DMS53 treated with DMSO at 0.1 percent for 48 hours (cell line): ENCODE measurements at regions not wholly inside any gene's neighbourhood (a gene's known extent, or its start where the extent isn't known, plus 50 kb on each side); places are given as distances from the start of the nearest gene placed in this dataset.

Experiments
- DNase-seq: peaks from one replicate; lab custom pipeline; 2025; ENCODE audit not compliant: unreplicated experiment; lab: John Stamatoyannopoulos, UW

GRCh38 chr2:181114021-181114420 is 133.6 kb downstream of the UBE2E3 start:
- no peak for DNase-seq

- no peak for DNase-seq
These were observed 135.9 kb downstream of the UBE2E3 start for GRCh38 chr2:181116261-181116660.

- no peak for DNase-seq
These were observed 137.0 kb downstream of the UBE2E3 start for GRCh38 chr2:181117206-181117925.

GRCh38 chr2:181120625-181121024 is 140.2 kb downstream of the UBE2E3 start:
- no peak for DNase-seq

GRCh38 chr2:181121996-181122395 is 141.6 kb downstream of the UBE2E3 start:
- no peak for DNase-seq

GRCh38 chr2:181122601-181123000 is 142.2 kb downstream of the UBE2E3 start:
- no peak for DNase-seq

GRCh38 chr2:181123798-181124231 is 143.4 kb downstream of the UBE2E3 start:
- peak; percentile 14 for DNase-seq

GRCh38 chr2:181124497-181124896 is 144.1 kb downstream of the UBE2E3 start:
- no peak for DNase-seq

GRCh38 chr2:181125359-181125758 is 145.0 kb downstream of the UBE2E3 start:
- no peak for DNase-seq

- no peak for DNase-seq
These were observed 146.0 kb downstream of the UBE2E3 start for GRCh38 chr2:181126311-181126868.

GRCh38 chr2:181128199-181128598 is 147.8 kb downstream of the UBE2E3 start:
- DNase-seq, result no peak

GRCh38 chr2:181129364-181130056 is 149.1 kb downstream of the UBE2E3 start:
- DNase-seq, result no peak

- DNase-seq, result no peak
These were observed 150.3 kb downstream of the UBE2E3 start for GRCh38 chr2:181130686-181131085.

GRCh38 chr2:181131584-181131983 is 151.2 kb downstream of the UBE2E3 start:
- no peak for DNase-seq

- DNase-seq, result no peak
These were observed 158.4 kb downstream of the UBE2E3 start for GRCh38 chr2:181138816-181139215.

GRCh38 chr2:181139831-181140230 is 159.4 kb downstream of the UBE2E3 start:
- DNase-seq, result no peak

GRCh38 chr2:181140414-181140813 is 160.0 kb downstream of the UBE2E3 start:
- DNase-seq, result no peak

- DNase-seq, result no peak
These were observed 160.5 kb downstream of the UBE2E3 start for GRCh38 chr2:181140928-181141327.

GRCh38 chr2:181141676-181142075 is 161.3 kb downstream of the UBE2E3 start:
- DNase-seq, result no peak

GRCh38 chr2:181142514-181142913 is 162.1 kb downstream of the UBE2E3 start:
- DNase-seq, result no peak

GRCh38 chr2:181143790-181144300 is 163.4 kb downstream of the UBE2E3 start:
- DNase-seq, result no peak

GRCh38 chr2:181145645-181146044 is 165.2 kb downstream of the UBE2E3 start:
- no peak for DNase-seq
